ENCODE measurements at regions not wholly inside any gene's neighbourhood (a gene's known extent, or its start where the extent isn't known, plus 50 kb on each side); places are given as distances from the start of the nearest gene placed in this dataset.

GRCh38 chr4:126489826-126490463 lies 1142.8 kb upstream of the INTU start:
- Histone ChIP-seq H3K36me3 (no peaks in the 10 kb centered on the region), H3K4me3 (no peak overlapping the region), H3K27ac (no peak overlapping the region), H3K27me3 (no peaks in the 10 kb centered on the region), H3K4me1 (no peaks in the 10 kb centered on the region), H3K9me3 (no peaks in the 10 kb centered on the region)
- TF ChIP-seq, protein P1, sequence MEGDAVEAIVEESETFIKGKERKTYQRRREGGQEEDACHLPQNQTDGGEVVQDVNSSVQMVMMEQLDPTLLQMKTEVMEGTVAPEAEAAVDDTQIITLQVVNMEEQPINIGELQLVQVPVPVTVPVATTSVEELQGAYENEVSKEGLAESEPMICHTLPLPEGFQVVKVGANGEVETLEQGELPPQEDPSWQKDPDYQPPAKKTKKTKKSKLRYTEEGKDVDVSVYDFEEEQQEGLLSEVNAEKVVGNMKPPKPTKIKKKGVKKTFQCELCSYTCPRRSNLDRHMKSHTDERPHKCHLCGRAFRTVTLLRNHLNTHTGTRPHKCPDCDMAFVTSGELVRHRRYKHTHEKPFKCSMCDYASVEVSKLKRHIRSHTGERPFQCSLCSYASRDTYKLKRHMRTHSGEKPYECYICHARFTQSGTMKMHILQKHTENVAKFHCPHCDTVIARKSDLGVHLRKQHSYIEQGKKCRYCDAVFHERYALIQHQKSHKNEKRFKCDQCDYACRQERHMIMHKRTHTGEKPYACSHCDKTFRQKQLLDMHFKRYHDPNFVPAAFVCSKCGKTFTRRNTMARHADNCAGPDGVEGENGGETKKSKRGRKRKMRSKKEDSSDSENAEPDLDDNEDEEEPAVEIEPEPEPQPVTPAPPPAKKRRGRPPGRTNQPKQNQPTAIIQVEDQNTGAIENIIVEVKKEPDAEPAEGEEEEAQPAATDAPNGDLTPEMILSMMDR (IDR thresholded peaks at IDR 0.05), result no peak
- TF ChIP-seq EP300 (IDR thresholded peaks at IDR 0.05) (no peak), POLR2A (IDR thresholded peaks at IDR 0.05) (no peak), POLR2AphosphoS5 (IDR thresholded peaks at IDR 0.05) (no peak)
- 92 to 94% methylated on average over 33 of the region's 33 CpGs for WGBS, 2 donors
- intact Hi-C loops (cut with DNase I), result no loop called here
- no peak for DNase-seq

DNA sequence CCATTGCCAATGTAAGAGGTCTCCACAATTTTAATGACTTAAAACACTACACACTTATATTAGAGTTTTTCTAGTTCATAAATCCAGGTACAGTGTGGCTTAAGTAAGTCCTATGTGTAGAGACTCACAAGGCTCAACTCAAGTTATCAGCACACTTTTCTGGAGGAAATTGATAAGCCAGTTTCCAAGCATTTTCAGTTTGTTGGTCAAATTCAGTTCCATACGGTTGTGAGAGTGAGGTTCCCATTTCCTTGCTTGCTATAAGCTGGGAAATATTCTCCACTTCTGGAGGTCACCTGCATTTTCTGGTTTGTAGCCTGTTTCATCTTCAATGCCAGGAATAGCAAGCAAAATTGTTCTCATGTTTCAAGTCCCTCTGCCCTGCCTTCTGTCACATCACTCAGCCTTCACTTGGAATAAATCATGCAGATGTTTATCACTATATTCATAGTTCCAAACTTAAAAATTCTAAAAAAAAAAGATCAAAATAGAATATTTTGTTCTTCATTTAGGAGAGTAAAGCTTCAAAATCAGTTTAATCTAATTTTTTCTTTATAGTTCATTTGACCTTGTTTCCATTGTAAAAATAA lies 1137.5 kb upstream of the INTU start:
- no peak overlapping the region for H3K27ac ChIP-seq
- H3K9me3 ChIP-seq, result no peaks in the 10 kb centered on the region
- DNase-seq, result no peak
- TF ChIP-seq POLR2A (IDR thresholded peaks at IDR 0.05), result no peak
- TF ChIP-seq, protein P1 (IDR thresholded peaks at IDR 0.05), result no peak
- TF ChIP-seq POLR2AphosphoS5 (IDR thresholded peaks at IDR 0.05), result no peak
- TF ChIP-seq EP300 (IDR thresholded peaks at IDR 0.05), result no peak
- intact Hi-C loops (cut with DNase I), result no loop called here
- no peaks in the 10 kb centered on the region for H3K4me1 ChIP-seq
- H3K36me3 ChIP-seq, result no peaks in the 10 kb centered on the region
- H3K4me3 ChIP-seq, result no peak overlapping the region
- no peaks in the 10 kb centered on the region for H3K27me3 ChIP-seq
- 67 to 79% methylated on average over 1 of the region's 1 CpG for WGBS, 2 donors

- H3K4me1 ChIP-seq, result no peaks in the 10 kb centered on the region
- no peaks in the 10 kb centered on the region for H3K36me3 ChIP-seq
- intact Hi-C loops (cut with DNase I), result no loop called here
- H3K27ac ChIP-seq, result no peak overlapping the region
- H3K9me3 ChIP-seq, result peaks cover 0 to 3% (median 0%) of the 10 kb centered on the region in 4 donors
- 61 to 81% methylated on average over 1 of the region's 1 CpG for WGBS, 2 donors
- DNase-seq, result no peak
- no peaks in the 10 kb centered on the region for H3K27me3 ChIP-seq
- H3K4me3 ChIP-seq, result no peak overlapping the region
- no peak for TF ChIP-seq POLR2AphosphoS5 (IDR thresholded peaks at IDR 0.05)
- TF ChIP-seq, protein P1 (IDR thresholded peaks at IDR 0.05), result no peak
- TF ChIP-seq POLR2A (IDR thresholded peaks at IDR 0.05), result no peak
- no peak for TF ChIP-seq EP300 (IDR thresholded peaks at IDR 0.05)
Measured at GRCh38 chr4:126512979-126513378, 1119.8 kb upstream of the INTU start.

- Histone ChIP-seq H3K36me3 (no peaks in the 10 kb centered on the region), H3K27ac (no peak overlapping the region), H3K9me3 (peaks cover 0 to 3% (median 0%) of the 10 kb centered on the region in 4 donors), H3K27me3 (no peaks in the 10 kb centered on the region), H3K4me1 (no peaks in the 10 kb centered on the region), H3K4me3 (no peak overlapping the region)
- TF ChIP-seq POLR2AphosphoS5 (IDR thresholded peaks at IDR 0.05), result no peak
- no peak for TF ChIP-seq EP300 (IDR thresholded peaks at IDR 0.05)
- TF ChIP-seq POLR2A (IDR thresholded peaks at IDR 0.05), result no peak
- TF ChIP-seq, protein P1 (IDR thresholded peaks at IDR 0.05), result no peak
- intact Hi-C loops (cut with DNase I), result no loop called here
- DNase-seq, result no peak
Measured at GRCh38 chr4:126513596-126513995, 1119.2 kb upstream of the INTU start.
